Stomach (tissue), 8 donors: ENCODE measurements at regions not wholly inside any gene's neighbourhood (a gene's known extent, or its start where the extent isn't known, plus 50 kb on each side); places are given as distances from the start of the nearest gene placed in this dataset.

Experiments
- DNase-seq, 2 donors: peaks; one replicate each; pipeline versions ENCODE4 v3.0.0 to v3.0.0-alpha.2; 2013 to 2019
- H3K27ac ChIP-seq, 5 donors: fragments of 200-600 bp in 4 of 5; sonication (generic) in 4 of 5; one replicate each; pipeline ENCODE4 v1.5.1; 2013 to 2019; ENCODE audit warnings: mild to moderate bottlenecking in 1 of 5, moderate library complexity in 1 of 5
- H3K27me3 ChIP-seq, 3 donors: fragments of 200-600 bp; sonication (generic); one replicate each; pipeline ENCODE4 v1.5.1; 2017 to 2019; ENCODE audit warnings: mixed run types in 1 of 3
- H3K36me3 ChIP-seq, 4 donors: fragments of 200-600 bp; sonication (generic); 1 replicate in 3 of 4; 2 replicates in 1 of 4; pipeline ENCODE4 v1.5.1; 2016 to 2019
- H3K4me1 ChIP-seq, 4 donors: fragments of 200-600 bp; sonication (generic); one replicate each; pipeline ENCODE4 v1.5.1; 2016 to 2019
- H3K4me3 ChIP-seq, 4 donors: fragments of 200-600 bp; sonication (generic) in 3 of 4; one replicate each; pipeline ENCODE4 v1.5.1; 2016 to 2019; ENCODE audit warnings: mild to moderate bottlenecking in 1 of 4
- H3K9me3 ChIP-seq, 4 donors: fragments of 200-600 bp; sonication (generic); one replicate each; pipeline ENCODE4 v1.5.1; 2016 to 2019
- EP300 ChIP-seq: sonication (generic); formaldehyde crosslinking; IDR thresholded peaks from one replicate; pipeline ENCODE4 v1.6.1; 2017; ENCODE audit warnings: antibody characterized with exemption
- POLR2A ChIP-seq, 4 donors: fragments of 450-650 bp; IDR thresholded peaks; one replicate each; pipeline ENCODE4 v1.6.1; 2016; ENCODE audit warnings: antibody characterized with exemption in 4 of 4, control low read depth in 2 of 4, mild to moderate bottlenecking in 1 of 4, moderate library complexity in 1 of 4
- POLR2AphosphoS5 ChIP-seq, 3 donors: sonication (generic); formaldehyde crosslinking; IDR thresholded peaks; one replicate each; pipeline ENCODE4 v1.6.1; 2016; ENCODE audit warnings: antibody characterized with exemption in 3 of 3
- WGBS, 5 donors: extraction: QIAGEN DNeasy Blood & Tissue Kit in 3 of 5; methylation state at CpG; one replicate each; pipeline versions ENCODE4 v1.1.5 to v1.1.7; 2013 to 2018; 5-methylcytosine and 5-hydroxymethylcytosine counted together
- intact Hi-C: fragments of 100-400 bp; cut with DNase I; formaldehyde crosslinking; loops from one replicate; pipeline ENCODE4 v1.15.1; 2023; ENCODE audit warnings: low total_unique reads
- TF ChIP-seq, protein P1 (sequence below), 7 experiments: fragments of 450-650 bp in 4 of 7; fragments of 200-600 bp in 3 of 7; sonication (generic) in 3 of 7; IDR thresholded peaks; one replicate each; pipeline ENCODE4 v1.5.1; 2016 to 2019; ENCODE audit warnings: antibody characterized with exemption in 7 of 7, control low read depth in 2 of 7, mild to moderate bottlenecking in 1 of 7
- donor health status: healthy with polysubstance abuse.
- donor health status: Bipolar disorder and iron deficiency.
- donor health status: healthy.

DNA sequence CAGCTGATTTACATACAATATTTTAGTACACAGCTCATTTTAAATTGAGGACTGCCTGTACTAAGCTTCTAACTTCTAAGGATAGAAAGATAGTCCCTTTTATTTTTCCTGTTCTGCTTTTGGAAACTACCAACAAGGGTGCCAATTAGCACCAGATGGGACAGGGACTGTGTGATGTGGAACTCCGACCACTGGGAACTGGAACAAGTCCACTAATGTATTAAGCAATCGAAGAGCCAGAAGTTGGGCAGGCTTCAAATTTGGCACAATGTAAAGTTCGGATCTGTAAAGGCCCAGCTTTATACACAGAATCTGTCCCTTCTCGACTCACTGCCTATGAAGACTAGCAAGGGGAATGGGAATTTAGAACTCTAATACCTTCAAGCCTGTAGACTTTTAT is 149.3 kb downstream of the ZC3H11B start:
- no peaks in the 10 kb centered on the region for H3K9me3 ChIP-seq
- no peak for DNase-seq
- TF ChIP-seq POLR2AphosphoS5 (IDR thresholded peaks at IDR 0.05) (no peak), POLR2A (IDR thresholded peaks at IDR 0.05) (no peak), EP300 (no peak)
- TF ChIP-seq, protein P1, sequence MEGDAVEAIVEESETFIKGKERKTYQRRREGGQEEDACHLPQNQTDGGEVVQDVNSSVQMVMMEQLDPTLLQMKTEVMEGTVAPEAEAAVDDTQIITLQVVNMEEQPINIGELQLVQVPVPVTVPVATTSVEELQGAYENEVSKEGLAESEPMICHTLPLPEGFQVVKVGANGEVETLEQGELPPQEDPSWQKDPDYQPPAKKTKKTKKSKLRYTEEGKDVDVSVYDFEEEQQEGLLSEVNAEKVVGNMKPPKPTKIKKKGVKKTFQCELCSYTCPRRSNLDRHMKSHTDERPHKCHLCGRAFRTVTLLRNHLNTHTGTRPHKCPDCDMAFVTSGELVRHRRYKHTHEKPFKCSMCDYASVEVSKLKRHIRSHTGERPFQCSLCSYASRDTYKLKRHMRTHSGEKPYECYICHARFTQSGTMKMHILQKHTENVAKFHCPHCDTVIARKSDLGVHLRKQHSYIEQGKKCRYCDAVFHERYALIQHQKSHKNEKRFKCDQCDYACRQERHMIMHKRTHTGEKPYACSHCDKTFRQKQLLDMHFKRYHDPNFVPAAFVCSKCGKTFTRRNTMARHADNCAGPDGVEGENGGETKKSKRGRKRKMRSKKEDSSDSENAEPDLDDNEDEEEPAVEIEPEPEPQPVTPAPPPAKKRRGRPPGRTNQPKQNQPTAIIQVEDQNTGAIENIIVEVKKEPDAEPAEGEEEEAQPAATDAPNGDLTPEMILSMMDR (IDR thresholded peaks at IDR 0.05) = no peak
- 52 to 73% (median 69%) methylated on average over 4 of the region's 4 CpGs for WGBS, 5 donors
- H3K27me3 ChIP-seq = no peaks in the 10 kb centered on the region
- H3K27ac ChIP-seq = no peak overlapping the region
- intact Hi-C loops = no loop called here
- no peak overlapping the region for H3K4me3 ChIP-seq
- H3K4me1 ChIP-seq = no peaks in the 10 kb centered on the region
- H3K36me3 ChIP-seq = no peaks in the 10 kb centered on the region

DNA sequence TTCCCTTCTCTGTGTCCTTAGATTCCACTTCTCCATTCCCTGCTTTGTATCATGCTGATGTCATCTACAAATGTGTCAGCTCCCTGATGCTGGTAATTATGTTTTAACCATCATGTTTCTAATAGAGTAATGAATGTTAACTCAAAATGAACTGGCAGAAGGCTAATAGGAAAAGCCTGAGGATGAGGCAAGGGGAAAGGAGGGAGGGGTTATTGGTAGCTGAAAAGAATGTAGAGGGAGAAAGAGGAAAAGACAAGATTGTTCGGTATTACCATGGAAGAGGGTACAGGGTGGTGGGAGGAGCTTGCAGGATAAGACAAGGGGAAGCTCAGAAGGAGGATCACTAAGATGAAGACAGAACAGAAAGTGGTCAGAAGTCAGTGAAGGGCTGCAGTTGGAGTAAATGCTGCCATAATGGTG is 150.9 kb downstream of the ZC3H11B start:
- Histone ChIP-seq H3K27ac (no peak overlapping the region), H3K4me3 (no peak overlapping the region), H3K4me1 (no peaks in the 10 kb centered on the region), H3K9me3 (no peaks in the 10 kb centered on the region), H3K27me3 (no peaks in the 10 kb centered on the region), H3K36me3 (no peaks in the 10 kb centered on the region)
- 84 to 96% (median 91%) methylated on average over 1 of the region's 1 CpG for WGBS, 5 donors
- TF ChIP-seq POLR2AphosphoS5 (IDR thresholded peaks at IDR 0.05) (no peak), POLR2A (IDR thresholded peaks at IDR 0.05) (no peak), EP300 (no peak)
- TF ChIP-seq, protein P1 (IDR thresholded peaks at IDR 0.05) = no peak
- no peak for DNase-seq
- intact Hi-C loops = no loop called here

DNA sequence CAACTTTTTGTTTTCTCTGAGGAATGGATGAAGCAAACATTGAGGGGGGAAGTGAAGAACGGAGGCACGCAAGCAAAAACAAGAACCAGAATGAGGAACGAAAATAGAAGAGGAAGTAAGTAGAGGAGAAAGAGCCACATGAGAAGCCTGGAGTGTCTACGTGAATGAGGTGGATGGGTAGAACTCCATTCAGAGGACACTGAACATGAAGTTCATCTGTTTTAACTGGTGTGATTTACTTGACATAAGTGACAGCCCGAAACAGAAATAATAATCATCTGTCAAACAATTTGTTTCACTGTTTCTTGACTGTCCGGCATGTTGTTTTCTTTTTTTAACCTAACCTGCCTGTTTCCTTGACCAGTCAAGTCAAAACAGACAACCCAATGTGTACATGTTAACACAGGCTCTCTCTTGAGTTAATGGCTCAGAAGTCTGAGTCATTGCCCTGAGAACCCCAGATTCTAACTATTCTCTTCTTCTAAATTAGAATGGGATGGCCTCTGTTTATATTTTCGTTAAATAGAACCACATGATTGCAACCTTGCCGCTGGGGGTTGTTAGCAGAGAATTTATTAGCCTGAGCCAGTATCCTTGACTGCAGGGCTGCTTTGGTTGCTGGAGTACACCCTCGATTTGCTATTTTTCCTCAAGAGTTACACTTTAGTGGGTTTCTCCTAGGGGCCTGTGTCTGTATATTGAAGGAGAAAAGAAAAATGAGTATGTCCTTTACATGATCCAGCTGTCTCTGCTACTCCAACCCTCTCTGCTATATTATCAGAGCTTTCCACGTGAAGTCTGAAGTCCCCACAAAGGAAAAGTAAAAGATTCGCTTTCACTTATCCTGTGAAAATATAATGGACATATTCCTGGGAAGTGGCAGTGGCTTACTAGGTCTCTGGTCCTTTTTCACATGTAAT is 151.7 kb downstream of the ZC3H11B start:
- H3K27ac ChIP-seq = peak overlapping the region in 2 of 5 donors; percentile 1 to 33
- 49 to 62% (median 53%) methylated on average over 11 of the region's 11 CpGs for WGBS, 5 donors
- H3K9me3 ChIP-seq = no peaks in the 10 kb centered on the region
- H3K4me1 ChIP-seq = no peaks in the 10 kb centered on the region
- H3K4me3 ChIP-seq = no peak overlapping the region
- no peaks in the 10 kb centered on the region for H3K27me3 ChIP-seq
- no peaks in the 10 kb centered on the region for H3K36me3 ChIP-seq
- intact Hi-C loops = no loop called here
- no peak for DNase-seq
- TF ChIP-seq, protein P1 (IDR thresholded peaks at IDR 0.05) = no peak
- TF ChIP-seq EP300 (no peak), POLR2A (IDR thresholded peaks at IDR 0.05) (no peak), POLR2AphosphoS5 (IDR thresholded peaks at IDR 0.05) (no peak)

DNA sequence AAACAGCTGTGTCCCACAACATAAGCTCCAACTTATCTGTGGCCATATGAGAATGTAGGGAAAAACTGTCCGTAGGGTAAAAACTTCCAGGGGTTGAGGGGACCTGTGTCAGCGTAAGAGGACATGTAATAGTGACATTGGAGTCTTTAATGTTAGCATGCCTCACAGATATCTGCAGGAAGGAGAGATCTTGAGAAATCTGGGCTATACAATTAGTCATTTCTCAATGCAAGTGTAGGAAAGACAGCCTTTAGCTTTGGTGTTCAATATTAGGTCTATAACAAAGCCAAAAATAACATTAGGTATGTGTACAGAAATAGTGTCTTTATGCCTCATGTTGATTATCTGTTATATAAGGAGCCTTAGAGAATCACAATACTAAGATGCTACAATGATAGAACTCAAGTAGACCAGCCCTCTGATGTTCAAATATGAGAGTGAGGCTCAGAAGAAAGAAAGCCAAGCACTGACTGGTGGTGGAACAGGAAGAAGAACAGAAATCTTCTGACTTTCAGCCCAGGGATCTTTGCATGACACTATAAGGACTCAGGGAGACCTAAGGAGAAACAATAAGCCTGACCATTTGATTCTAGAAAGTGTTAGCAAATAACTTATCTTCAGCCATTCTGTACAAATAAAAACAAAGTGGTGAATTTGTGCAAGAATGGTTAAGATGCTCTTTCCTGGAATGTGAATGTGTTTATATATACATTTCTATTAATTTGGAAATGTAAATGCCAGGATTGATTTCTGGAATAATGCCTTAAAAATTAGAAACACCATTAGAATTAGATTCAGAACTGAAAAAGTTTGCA is 152.6 kb downstream of the ZC3H11B start:
- no peak for TF ChIP-seq POLR2A (IDR thresholded peaks at IDR 0.05)
- no peak for TF ChIP-seq EP300
- no peak for TF ChIP-seq POLR2AphosphoS5 (IDR thresholded peaks at IDR 0.05)
- TF ChIP-seq, protein P1 (IDR thresholded peaks at IDR 0.05) = no peak
- peak overlapping the region in 1 of 5 donors; percentile 1 for H3K27ac ChIP-seq
- DNase-seq = no peak
- WGBS, 5 donors = 81 to 95% (median 88%) methylated on average over 2 of the region's 2 CpGs
- H3K36me3 ChIP-seq = no peaks in the 10 kb centered on the region
- no peaks in the 10 kb centered on the region for H3K9me3 ChIP-seq
- intact Hi-C loops = no loop called here
- H3K27me3 ChIP-seq = no peaks in the 10 kb centered on the region
- no peak overlapping the region for H3K4me3 ChIP-seq
- H3K4me1 ChIP-seq = no peaks in the 10 kb centered on the region
